Aorta (tissue), 5 donors: ENCODE measurements at regions not wholly inside any gene's neighbourhood (a gene's known extent, or its start where the extent isn't known, plus 50 kb on each side); places are given as distances from the start of the nearest gene placed in this dataset.

Source experiments
- ATAC-seq: fragments of 200-7000 bp; cut with Tn5 transposase; one replicate; pipeline ENCODE4 v1.9.1; 2022; ENCODE audit warnings: moderate library complexity; ENCODE audit not compliant: low FRiP score
- DNase-seq, 2 donors: peaks; one replicate each; pipeline ENCODE4 v3.0.0-alpha.2; 2020
- H3K27ac ChIP-seq, 2 donors: one replicate each; pipeline ENCODE4 v1.5.1; 2013; ENCODE audit warnings: low read length in 2 of 2, mild to moderate bottlenecking in 2 of 2, moderate library complexity in 2 of 2, control low read depth in 1 of 2, inconsistent platforms in 1 of 2, low read depth in 1 of 2
- H3K27me3 ChIP-seq, 2 donors: one replicate each; pipeline ENCODE4 v1.6.1; 2013; ENCODE audit warnings: control low read depth in 1 of 2, low read length in 1 of 2, mild to moderate bottlenecking in 1 of 2, moderate library complexity in 1 of 2; ENCODE audit not compliant: insufficient read depth in 2 of 2, control insufficient read depth in 1 of 2
- H3K36me3 ChIP-seq, 2 donors: one replicate each; pipeline ENCODE4 v1.6.1; 2013; ENCODE audit warnings: control low read depth in 1 of 2, low read length in 1 of 2, mild to moderate bottlenecking in 1 of 2; ENCODE audit not compliant: insufficient read depth in 2 of 2, control insufficient read depth in 1 of 2
- H3K4me1 ChIP-seq, 2 donors: one replicate each; pipeline ENCODE4 v1.6.1; 2013; ENCODE audit warnings: low read length in 2 of 2, control low read depth in 1 of 2, mild to moderate bottlenecking in 1 of 2, moderate library complexity in 1 of 2; ENCODE audit not compliant: insufficient read depth in 2 of 2, control insufficient read depth in 1 of 2
- H3K4me3 ChIP-seq, 2 donors: one replicate each; pipeline ENCODE4 v1.5.1; 2013; ENCODE audit warnings: low read length in 2 of 2, control low read depth in 1 of 2, mild to moderate bottlenecking in 1 of 2
- H3K9me3 ChIP-seq: one replicate; pipeline ENCODE4 v1.6.1; 2013; ENCODE audit warnings: mild to moderate bottlenecking, low read length; ENCODE audit not compliant: control insufficient read depth
- WGBS, 2 donors: extraction: QIAGEN DNeasy Blood & Tissue Kit; methylation state at CpG; one replicate each; pipeline ENCODE4 v1.1.7; 2013; 5-methylcytosine and 5-hydroxymethylcytosine counted together
- intact Hi-C, 2 donors: fragments of 100-400 bp; cut with DNase I; formaldehyde crosslinking; loops; one replicate each; pipeline versions ENCODE4 v1.14.2 to v1.15.0; 2022
- donor health status: healthy with polysubstance abuse.
- donor health status: Bipolar disorder and iron deficiency.
- donor health status: DM: no; HTN: no; CAD: no.
- donor health status: DM: no; HTN: no; CAD: no.
- donor health status: DM: yes; HTN: yes; CAD: no.

- Histone ChIP-seq H3K36me3 (no peaks in the 10 kb centered on the region), H3K27me3 (no peaks in the 10 kb centered on the region), H3K4me1 (no peaks in the 10 kb centered on the region), H3K4me3 (no peak overlapping the region), H3K27ac (no peak overlapping the region), H3K9me3 (no peaks in the 10 kb centered on the region)
- WGBS, 2 donors: 29 to 40% methylated on average over 5 of the region's 5 CpGs
- ATAC-seq: no peak
- intact Hi-C loops: no loop called here
- DNase-seq: no peak
These were observed 117.7 kb downstream of the C3orf38 start for GRCh38 chr3:88267441-88267840.

DNA sequence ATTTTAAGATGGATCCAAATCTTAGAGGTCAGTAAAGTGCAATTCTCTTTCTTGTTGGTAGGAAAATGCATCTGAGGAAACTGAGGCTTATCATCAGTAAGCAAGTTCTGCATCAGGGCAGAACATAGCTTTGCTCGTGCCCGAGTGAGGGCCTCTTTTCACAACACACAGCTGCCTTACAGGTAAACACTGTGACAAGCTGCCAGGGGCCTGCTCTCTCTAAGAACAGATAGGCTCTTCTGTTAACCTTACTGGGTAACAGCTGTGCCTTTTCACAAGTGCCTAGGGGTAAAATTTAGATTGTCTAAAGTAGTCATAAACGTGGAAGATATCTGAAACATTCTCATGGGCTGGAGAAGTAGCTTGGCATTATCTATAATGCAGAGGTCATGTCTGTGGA lies 118.1 kb downstream of the C3orf38 start:
- 18 to 28% methylated on average over 3 of the region's 3 CpGs for WGBS, 2 donors
- Histone ChIP-seq H3K4me1 (no peaks in the 10 kb centered on the region), H3K9me3 (no peaks in the 10 kb centered on the region), H3K4me3 (no peak overlapping the region), H3K27me3 (no peaks in the 10 kb centered on the region), H3K27ac (no peak overlapping the region), H3K36me3 (no peaks in the 10 kb centered on the region)
- intact Hi-C loops: no loop called here
- DNase-seq (no peak), ATAC-seq (no peak)

- Histone ChIP-seq H3K4me1 (no peaks in the 10 kb centered on the region), H3K27me3 (no peaks in the 10 kb centered on the region), H3K27ac (no peak overlapping the region), H3K9me3 (no peaks in the 10 kb centered on the region), H3K36me3 (no peaks in the 10 kb centered on the region), H3K4me3 (no peak overlapping the region)
- ATAC-seq (no peak), DNase-seq (no peak)
- intact Hi-C loops: no loop called here
- WGBS, 2 donors: 62 to 72% methylated on average over 3 of the region's 3 CpGs
These were observed 130.6 kb downstream of the C3orf38 start for GRCh38 chr3:88280326-88280725.

DNA sequence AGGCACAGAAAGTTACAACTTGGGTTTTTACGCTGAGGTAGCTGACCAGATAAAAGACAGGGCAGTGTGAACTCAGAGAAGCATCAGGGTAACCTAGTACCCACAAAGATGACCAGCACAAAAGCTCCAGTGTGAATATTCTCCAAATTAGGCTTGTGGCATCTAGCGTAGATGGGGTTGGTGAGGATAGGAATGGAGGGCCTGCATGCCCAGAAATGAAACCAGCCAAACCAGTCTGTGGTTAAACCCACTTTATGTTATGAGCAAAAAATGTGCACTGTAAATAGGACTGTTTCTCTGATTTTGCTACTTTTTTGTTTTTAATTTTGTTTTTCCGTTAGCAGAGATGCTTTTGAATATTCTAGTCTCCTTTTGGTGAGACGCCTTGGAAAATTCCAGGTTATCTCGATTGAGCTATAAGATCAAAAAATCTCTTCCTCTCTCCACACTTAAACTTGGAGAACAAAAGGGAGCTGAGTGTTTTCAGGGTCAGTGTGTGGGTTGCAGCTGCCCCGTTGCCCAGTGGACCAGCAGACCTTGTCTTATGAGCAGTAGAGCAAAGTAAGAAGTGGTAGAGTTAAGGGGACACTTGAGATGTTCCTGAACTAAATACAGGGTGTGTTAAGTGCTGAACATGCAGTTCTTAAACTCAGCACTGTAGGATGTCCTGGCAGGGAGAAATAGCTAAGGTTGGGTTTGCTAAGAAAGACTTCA lies 132.9 kb downstream of the C3orf38 start:
- no peak overlapping the region for H3K4me3 ChIP-seq
- no peaks in the 10 kb centered on the region for H3K9me3 ChIP-seq
- no peaks in the 10 kb centered on the region for H3K27me3 ChIP-seq
- 86 to 92% methylated on average over 6 of the region's 6 CpGs for WGBS, 2 donors
- H3K36me3 ChIP-seq: no peaks in the 10 kb centered on the region
- H3K27ac ChIP-seq: no peak overlapping the region
- intact Hi-C loops: no loop called here
- H3K4me1 ChIP-seq: no peaks in the 10 kb centered on the region
- no peak for ATAC-seq
- no peak for DNase-seq

GRCh38 chr3:88283242-88283592 lies 133.5 kb downstream of the C3orf38 start:
- no peaks in the 10 kb centered on the region for H3K4me1 ChIP-seq
- intact Hi-C loops: no loop called here
- no peaks in the 10 kb centered on the region for H3K36me3 ChIP-seq
- ATAC-seq: no peak
- 49 to 61% methylated on average over 4 of the region's 4 CpGs for WGBS, 2 donors
- DNase-seq: no peak
- no peaks in the 10 kb centered on the region for H3K27me3 ChIP-seq
- no peaks in the 10 kb centered on the region for H3K9me3 ChIP-seq
- no peak overlapping the region for H3K4me3 ChIP-seq
- no peak overlapping the region for H3K27ac ChIP-seq

DNA sequence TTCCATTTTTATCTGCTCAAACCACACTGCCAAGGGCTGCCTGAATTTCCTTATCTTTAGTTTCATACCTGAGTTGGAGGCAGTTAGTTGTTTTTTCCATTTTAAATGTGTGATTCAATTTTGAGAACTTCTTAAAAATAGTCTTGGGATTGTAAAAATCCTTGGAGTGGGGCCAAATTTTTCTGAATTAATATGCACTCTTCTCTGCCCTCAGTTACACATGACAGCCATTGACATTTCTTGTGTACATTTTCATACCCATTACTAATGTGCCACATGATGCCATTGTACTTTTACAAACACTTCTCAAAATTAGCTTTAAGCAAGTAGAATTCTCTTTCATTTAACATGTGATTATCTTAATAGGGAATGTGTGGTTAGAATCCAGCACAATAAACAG lies 141.7 kb downstream of the C3orf38 start:
- intact Hi-C loops: no loop called here
- no peak for ATAC-seq
- Histone ChIP-seq H3K9me3 (no peaks in the 10 kb centered on the region), H3K27me3 (no peaks in the 10 kb centered on the region), H3K36me3 (no peaks in the 10 kb centered on the region), H3K4me3 (no peak overlapping the region), H3K4me1 (no peaks in the 10 kb centered on the region), H3K27ac (no peak overlapping the region)
- DNase-seq: no peak

DNA sequence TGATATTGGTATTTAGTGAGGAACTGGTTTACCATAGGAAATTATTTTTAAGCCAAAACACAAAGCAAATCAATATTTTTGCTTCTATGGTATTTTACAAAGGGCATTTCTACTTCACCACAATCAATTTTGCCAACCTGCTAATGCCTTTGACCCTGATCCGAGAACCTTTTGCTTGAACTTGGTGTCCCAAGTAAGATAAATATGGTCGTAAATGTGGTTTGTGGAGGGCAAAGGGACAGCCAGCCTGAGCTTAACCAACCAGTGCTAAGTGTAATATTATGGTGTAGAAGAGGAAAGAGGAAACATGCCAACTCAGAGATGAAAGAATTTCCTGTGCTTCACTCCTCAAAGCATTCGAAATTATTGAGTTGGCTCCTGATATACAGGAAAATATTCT lies 148.4 kb downstream of the C3orf38 start:
- intact Hi-C loops: no loop called here
- H3K27me3 ChIP-seq: no peaks in the 10 kb centered on the region
- 20 to 27% methylated on average over 3 of the region's 3 CpGs for WGBS, 2 donors
- no peak overlapping the region for H3K4me3 ChIP-seq
- no peaks in the 10 kb centered on the region for H3K4me1 ChIP-seq
- DNase-seq (no peak), ATAC-seq (no peak)
- no peaks in the 10 kb centered on the region for H3K9me3 ChIP-seq
- H3K36me3 ChIP-seq: no peaks in the 10 kb centered on the region
- no peak overlapping the region for H3K27ac ChIP-seq

- no peak overlapping the region for H3K27ac ChIP-seq
- no peaks in the 10 kb centered on the region for H3K36me3 ChIP-seq
- no peak for ATAC-seq
- H3K4me3 ChIP-seq: no peak overlapping the region
- H3K27me3 ChIP-seq: peaks cover 0 to 3% of the 10 kb centered on the region in 2 donors
- 72 to 73% methylated on average over 3 of the region's 3 CpGs for WGBS, 2 donors
- H3K9me3 ChIP-seq: no peaks in the 10 kb centered on the region
- H3K4me1 ChIP-seq: no peaks in the 10 kb centered on the region
- DNase-seq: no peak
- intact Hi-C loops: no loop called here
These were observed 151.7 kb downstream of the C3orf38 start for GRCh38 chr3:88301273-88301995.

DNA sequence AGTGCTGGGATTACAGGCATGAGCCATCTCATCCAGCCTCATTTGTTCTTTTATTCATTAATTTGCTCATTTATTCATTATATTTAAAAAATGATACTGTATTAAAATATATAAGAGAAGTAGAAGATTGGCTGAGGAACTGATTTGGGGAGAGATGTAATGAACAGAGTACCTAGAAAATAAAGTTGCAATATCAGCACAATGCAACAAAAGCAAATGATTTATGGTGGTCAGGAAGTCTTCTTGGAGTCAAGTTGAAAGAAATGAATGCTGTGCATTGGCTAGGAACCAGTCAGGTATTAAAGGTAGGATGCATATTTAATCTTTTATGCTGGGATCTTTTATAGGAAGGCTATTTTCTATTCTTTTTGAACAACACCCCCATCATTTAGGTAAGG lies 152.2 kb downstream of the C3orf38 start:
- H3K27me3 ChIP-seq: peaks cover 0 to 3% of the 10 kb centered on the region in 2 donors
- no peak overlapping the region for H3K27ac ChIP-seq
- H3K4me1 ChIP-seq: no peaks in the 10 kb centered on the region
- H3K36me3 ChIP-seq: no peaks in the 10 kb centered on the region
- no peak for DNase-seq
- no peak for ATAC-seq
- no peak overlapping the region for H3K4me3 ChIP-seq
- intact Hi-C loops: no loop called here
- no peaks in the 10 kb centered on the region for H3K9me3 ChIP-seq
